Neural cell (in vitro differentiated cells): ENCODE measurements at regions not wholly inside any gene's neighbourhood (a gene's known extent, or its start where the extent isn't known, plus 50 kb on each side); places are given as distances from the start of the nearest gene placed in this dataset.

Experiments
- EP300 ChIP-seq: fragments of 450-650 bp; conservative IDR thresholded peaks from 2 replicates; pipeline ENCODE4 v1.6.1; 2014; ENCODE audit warnings: antibody characterized with exemption, mild to moderate bottlenecking, moderate library complexity; ENCODE audit not compliant: poor library complexity, severe bottlenecking
- EZH2 ChIP-seq: fragments of 200-600, 300-800 bp; shearing (Covaris generic), sonication (generic); IDR thresholded peaks from 2 replicates; pipeline ENCODE4 v1.6.1; 2014; ENCODE audit warnings: antibody characterized with exemption, low read length, borderline replicate concordance, mild to moderate bottlenecking; ENCODE audit not compliant: insufficient read depth, poor library complexity, severe bottlenecking
- SMC3 ChIP-seq: fragments of 450-650 bp; conservative IDR thresholded peaks from 2 replicates; pipeline ENCODE4 v1.6.1; 2014; ENCODE audit warnings: antibody characterized with exemption, mild to moderate bottlenecking, moderate library complexity; ENCODE audit not compliant: poor library complexity
- TF ChIP-seq, protein P1 (sequence below): fragments of 450-650 bp; IDR thresholded peaks from 2 replicates; pipeline ENCODE4 v1.5.1; 2014; ENCODE audit warnings: antibody characterized with exemption, mild to moderate bottlenecking, moderate library complexity; ENCODE audit not compliant: poor library complexity, severe bottlenecking
- TF ChIP-seq, protein P2 (sequence below): IDR thresholded peaks from 2 replicates; pipeline ENCODE4 v1.6.1; 2012; ENCODE audit warnings: borderline replicate concordance

DNA sequence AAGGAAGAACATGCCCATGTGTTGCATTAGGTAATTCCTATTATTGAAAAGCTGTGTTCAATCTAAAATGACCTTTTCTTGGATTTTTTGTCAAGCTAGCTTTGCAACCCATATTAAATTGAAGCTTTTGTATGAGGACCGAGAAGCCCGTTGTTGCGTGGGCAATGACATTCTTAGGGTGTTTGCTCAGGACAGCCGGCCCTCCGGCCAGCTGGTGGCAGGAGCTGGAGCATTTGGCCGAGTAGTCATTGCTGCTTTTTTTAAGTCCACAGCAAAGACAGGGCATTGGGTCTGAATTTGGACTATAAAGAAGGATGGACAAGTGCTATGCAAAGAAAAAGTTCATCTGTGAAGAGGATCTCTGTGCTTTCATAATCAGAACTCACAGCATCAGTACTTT lies 365.8 kb downstream of the SAMD5 start:
- TF ChIP-seq, protein P1, sequence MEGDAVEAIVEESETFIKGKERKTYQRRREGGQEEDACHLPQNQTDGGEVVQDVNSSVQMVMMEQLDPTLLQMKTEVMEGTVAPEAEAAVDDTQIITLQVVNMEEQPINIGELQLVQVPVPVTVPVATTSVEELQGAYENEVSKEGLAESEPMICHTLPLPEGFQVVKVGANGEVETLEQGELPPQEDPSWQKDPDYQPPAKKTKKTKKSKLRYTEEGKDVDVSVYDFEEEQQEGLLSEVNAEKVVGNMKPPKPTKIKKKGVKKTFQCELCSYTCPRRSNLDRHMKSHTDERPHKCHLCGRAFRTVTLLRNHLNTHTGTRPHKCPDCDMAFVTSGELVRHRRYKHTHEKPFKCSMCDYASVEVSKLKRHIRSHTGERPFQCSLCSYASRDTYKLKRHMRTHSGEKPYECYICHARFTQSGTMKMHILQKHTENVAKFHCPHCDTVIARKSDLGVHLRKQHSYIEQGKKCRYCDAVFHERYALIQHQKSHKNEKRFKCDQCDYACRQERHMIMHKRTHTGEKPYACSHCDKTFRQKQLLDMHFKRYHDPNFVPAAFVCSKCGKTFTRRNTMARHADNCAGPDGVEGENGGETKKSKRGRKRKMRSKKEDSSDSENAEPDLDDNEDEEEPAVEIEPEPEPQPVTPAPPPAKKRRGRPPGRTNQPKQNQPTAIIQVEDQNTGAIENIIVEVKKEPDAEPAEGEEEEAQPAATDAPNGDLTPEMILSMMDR = no peak
- TF ChIP-seq EZH2 (no peak), EP300 (no peak), SMC3 (no peak)
- TF ChIP-seq, protein P2, sequence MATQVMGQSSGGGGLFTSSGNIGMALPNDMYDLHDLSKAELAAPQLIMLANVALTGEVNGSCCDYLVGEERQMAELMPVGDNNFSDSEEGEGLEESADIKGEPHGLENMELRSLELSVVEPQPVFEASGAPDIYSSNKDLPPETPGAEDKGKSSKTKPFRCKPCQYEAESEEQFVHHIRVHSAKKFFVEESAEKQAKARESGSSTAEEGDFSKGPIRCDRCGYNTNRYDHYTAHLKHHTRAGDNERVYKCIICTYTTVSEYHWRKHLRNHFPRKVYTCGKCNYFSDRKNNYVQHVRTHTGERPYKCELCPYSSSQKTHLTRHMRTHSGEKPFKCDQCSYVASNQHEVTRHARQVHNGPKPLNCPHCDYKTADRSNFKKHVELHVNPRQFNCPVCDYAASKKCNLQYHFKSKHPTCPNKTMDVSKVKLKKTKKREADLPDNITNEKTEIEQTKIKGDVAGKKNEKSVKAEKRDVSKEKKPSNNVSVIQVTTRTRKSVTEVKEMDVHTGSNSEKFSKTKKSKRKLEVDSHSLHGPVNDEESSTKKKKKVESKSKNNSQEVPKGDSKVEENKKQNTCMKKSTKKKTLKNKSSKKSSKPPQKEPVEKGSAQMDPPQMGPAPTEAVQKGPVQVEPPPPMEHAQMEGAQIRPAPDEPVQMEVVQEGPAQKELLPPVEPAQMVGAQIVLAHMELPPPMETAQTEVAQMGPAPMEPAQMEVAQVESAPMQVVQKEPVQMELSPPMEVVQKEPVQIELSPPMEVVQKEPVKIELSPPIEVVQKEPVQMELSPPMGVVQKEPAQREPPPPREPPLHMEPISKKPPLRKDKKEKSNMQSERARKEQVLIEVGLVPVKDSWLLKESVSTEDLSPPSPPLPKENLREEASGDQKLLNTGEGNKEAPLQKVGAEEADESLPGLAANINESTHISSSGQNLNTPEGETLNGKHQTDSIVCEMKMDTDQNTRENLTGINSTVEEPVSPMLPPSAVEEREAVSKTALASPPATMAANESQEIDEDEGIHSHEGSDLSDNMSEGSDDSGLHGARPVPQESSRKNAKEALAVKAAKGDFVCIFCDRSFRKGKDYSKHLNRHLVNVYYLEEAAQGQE = no peak
